ENCODE measurements at regions not wholly inside any gene's neighbourhood (a gene's known extent, or its start where the extent isn't known, plus 50 kb on each side); places are given as distances from the start of the nearest gene placed in this dataset.
"Not testable (repeated sequence)": the region's sequence is repeated elsewhere in the genome, so short reads cannot be mapped to it uniquely, and the experiment has no call there.

DNA sequence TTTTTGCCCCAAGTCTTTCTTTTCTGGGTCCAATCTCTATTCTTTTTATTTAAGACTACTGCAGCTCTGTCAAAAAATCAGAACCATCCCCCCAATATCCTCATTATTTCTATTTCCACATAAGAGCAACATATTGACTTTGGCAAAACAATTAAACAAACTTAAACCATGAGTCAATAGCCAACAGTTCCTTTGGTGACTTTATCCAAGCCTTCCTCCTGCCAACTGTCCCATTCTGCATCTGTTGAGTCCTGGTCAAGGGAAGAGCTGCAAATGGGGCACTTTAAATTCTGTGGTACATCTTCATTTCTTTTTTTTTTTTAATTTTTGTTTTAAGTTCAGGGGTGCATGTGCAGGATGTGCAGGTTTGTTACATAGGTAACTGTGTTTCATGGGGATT, 1875.0 kb upstream of the PCDH7 start:
- H3K4me3 ChIP-seq (ENCODE audit: low read depth, low read length) = no peak overlapping the region
- TF ChIP-seq, protein P1, sequence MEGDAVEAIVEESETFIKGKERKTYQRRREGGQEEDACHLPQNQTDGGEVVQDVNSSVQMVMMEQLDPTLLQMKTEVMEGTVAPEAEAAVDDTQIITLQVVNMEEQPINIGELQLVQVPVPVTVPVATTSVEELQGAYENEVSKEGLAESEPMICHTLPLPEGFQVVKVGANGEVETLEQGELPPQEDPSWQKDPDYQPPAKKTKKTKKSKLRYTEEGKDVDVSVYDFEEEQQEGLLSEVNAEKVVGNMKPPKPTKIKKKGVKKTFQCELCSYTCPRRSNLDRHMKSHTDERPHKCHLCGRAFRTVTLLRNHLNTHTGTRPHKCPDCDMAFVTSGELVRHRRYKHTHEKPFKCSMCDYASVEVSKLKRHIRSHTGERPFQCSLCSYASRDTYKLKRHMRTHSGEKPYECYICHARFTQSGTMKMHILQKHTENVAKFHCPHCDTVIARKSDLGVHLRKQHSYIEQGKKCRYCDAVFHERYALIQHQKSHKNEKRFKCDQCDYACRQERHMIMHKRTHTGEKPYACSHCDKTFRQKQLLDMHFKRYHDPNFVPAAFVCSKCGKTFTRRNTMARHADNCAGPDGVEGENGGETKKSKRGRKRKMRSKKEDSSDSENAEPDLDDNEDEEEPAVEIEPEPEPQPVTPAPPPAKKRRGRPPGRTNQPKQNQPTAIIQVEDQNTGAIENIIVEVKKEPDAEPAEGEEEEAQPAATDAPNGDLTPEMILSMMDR (IDR thresholded peaks at IDR 0.05; ENCODE audit: borderline replicate concordance, insufficient read depth, low read depth, low read length) = no peak

DNA sequence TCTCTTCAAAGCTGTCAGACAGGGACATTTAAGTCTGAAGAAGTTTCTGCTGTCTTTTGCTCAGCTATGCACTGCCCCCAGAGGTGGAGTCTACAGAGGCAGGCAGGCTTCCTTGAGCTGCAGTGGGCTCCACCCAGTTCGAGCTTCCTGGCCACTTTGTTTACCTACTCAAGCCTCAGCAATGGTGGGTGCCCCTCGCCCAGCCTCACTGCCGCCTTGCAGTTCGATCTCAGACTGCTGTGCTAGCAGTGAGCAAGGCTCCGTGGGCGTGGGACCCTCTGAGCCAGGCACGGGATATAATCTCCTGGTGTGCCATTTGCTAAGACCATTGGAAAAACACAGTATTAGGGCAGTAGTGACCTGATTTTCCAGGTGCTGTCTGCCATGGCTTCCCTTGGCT, 1863.1 kb upstream of the PCDH7 start:
- H3K4me3 ChIP-seq (ENCODE audit: low read depth, low read length) = not testable (repeated sequence)

DNA sequence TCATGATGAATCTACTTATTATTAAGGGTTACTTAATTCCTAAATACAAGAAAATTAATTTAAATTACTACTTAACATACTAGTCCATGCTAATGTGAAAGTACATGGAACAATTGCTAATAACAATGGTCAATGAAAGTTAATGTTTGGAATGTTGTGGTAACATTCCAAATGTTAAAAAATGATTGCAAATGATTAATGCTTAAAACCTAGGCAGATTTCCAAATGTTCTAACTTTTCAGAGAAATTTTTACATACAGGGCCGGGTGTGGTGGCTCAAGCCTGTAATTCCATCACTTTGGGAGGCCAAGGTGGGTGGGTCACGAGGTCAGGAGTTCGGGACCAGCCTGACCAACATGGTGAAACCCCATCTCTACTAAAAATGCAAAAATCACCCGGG, 1851.3 kb upstream of the PCDH7 start:
- no peak overlapping the region for H3K4me3 ChIP-seq (ENCODE audit: low read depth, low read length)

DNA sequence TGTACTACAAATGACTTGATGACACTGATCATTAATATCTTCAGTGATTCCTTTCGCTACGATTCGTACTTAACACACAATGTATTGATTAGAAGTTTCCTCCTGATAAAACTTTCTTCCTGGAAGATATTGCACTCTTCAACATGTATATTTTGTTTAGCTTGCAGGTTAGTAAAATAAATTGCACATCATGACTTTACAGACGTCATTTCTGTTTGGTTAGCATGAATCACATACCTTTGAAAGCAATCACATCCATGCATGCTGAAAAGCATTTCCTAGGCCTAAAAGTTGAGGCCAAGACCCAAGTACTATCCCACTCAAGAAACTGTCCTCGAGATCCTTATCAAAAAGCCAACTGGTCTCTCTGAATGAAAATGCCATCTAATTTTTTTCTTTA, 1841.0 kb upstream of the PCDH7 start:
- TF ChIP-seq, protein P1 (IDR thresholded peaks at IDR 0.05; ENCODE audit: borderline replicate concordance, insufficient read depth, low read depth, low read length) = no peak
- no peak overlapping the region for H3K4me3 ChIP-seq (ENCODE audit: low read depth, low read length)

More for the DNA sequence above, 1851.3 kb upstream of the PCDH7 start:
- TF ChIP-seq, protein P1 (IDR thresholded peaks at IDR 0.05; ENCODE audit: borderline replicate concordance, insufficient read depth, low read depth, low read length) = no peak

DNA sequence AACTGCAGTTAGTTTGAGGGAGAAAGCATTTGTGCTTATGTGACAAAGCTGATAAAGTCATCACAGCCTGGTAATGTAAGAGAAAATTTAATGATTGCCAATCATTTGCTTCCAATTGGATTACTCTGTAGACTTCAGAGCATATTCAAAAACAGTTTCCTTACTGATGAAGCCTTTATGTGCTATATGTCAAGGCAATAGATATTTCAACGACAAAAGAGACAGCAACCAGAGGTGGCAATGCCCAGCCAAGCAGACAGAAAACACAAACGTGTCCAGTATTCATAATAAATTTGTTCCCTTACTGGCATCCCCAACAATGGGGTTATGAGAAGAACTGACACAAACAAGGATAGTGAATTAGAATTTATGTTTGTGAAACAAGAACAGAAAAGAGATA, 1840.3 kb upstream of the PCDH7 start:
- TF ChIP-seq, protein P1 (IDR thresholded peaks at IDR 0.05; ENCODE audit: borderline replicate concordance, insufficient read depth, low read depth, low read length) = no peak
- H3K4me3 ChIP-seq (ENCODE audit: low read depth, low read length) = no peak overlapping the region

DNA sequence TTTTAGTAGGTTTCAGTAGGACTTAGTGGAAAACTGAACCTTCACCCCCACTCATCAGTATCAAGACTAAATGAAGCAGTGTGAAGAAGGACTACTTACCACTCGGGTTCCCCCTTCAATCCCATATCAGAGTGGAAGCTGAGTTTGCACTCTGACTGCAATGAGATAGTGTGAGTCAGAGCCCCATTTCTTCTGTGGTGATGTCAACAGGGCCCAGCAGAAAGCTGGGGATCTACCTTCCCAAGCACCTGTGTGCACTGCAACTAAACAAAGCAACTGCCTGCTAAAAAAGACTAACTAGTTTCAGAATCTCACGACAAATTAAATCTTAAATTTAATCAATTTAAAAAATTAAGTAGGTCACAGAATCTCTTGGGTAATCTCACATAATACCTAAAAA, 1837.0 kb upstream of the PCDH7 start:
- TF ChIP-seq, protein P1 (IDR thresholded peaks at IDR 0.05; ENCODE audit: borderline replicate concordance, insufficient read depth, low read depth, low read length) = no peak
- H3K4me3 ChIP-seq (ENCODE audit: low read depth, low read length) = no peak overlapping the region

DNA sequence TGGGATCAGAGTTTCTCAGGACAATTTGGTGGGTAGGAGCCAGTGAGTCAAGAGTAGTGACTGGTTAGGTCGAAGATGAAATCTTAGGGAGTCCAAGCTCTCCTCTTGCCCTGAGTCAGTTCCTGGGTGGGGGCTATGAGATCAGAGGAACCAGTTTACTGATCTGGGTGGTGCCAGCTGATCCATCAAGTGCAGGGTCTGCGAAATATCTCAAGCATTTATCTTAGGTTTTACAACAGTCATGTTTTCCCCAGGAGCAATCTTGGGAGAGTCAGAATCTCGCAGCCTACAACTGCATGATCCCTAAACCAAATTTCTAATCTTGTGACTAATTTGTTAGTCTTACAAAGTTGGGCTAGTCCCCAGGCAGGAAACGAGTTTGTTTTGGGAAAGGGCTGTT, 1833.2 kb upstream of the PCDH7 start:
- H3K4me3 ChIP-seq (ENCODE audit: low read depth, low read length) = no peak overlapping the region
- TF ChIP-seq, protein P1 (IDR thresholded peaks at IDR 0.05; ENCODE audit: borderline replicate concordance, insufficient read depth, low read depth, low read length) = no peak
